Type B pancreatic cell (in vitro differentiated cells): ENCODE measurements at regions not wholly inside any gene's neighbourhood (a gene's known extent, or its start where the extent isn't known, plus 50 kb on each side); places are given as distances from the start of the nearest gene placed in this dataset.

ENCODE experiments used
- DNase-seq: peaks from one replicate; pipeline ENCODE4 v3.0.0; 2021; ENCODE audit warnings: mixed read lengths; ENCODE audit not compliant: unreplicated experiment; ENCODE audit errors: extremely low spot score
- H3K27ac Mint-ChIP-seq: 2 replicates; pipeline ENCODE4 v1.8.0; 2021; ENCODE audit warnings: mild to moderate bottlenecking, mixed read lengths
- H3K27me3 Mint-ChIP-seq: 2 replicates; pipeline ENCODE4 v1.8.0; 2021; ENCODE audit warnings: mixed read lengths
- H3K36me3 Mint-ChIP-seq: 2 replicates; pipeline ENCODE4 v1.8.0; 2021; ENCODE audit warnings: mixed read lengths
- H3K4me1 Mint-ChIP-seq: one replicate; pipeline ENCODE4 v1.8.0; 2021; ENCODE audit warnings: mixed read lengths; ENCODE audit not compliant: unreplicated experiment
- H3K4me3 Mint-ChIP-seq: 2 replicates; pipeline ENCODE4 v1.8.0; 2021; ENCODE audit warnings: mild to moderate bottlenecking, mixed read lengths
- H3K9me3 Mint-ChIP-seq: 2 replicates; pipeline ENCODE4 v1.8.0; 2021; ENCODE audit warnings: mixed read lengths
- CTCF ChIP-seq: fragments of 200-600 bp; sonication (generic); conservative IDR thresholded peaks from 2 replicates; pipeline ENCODE4 v1.5.0; 2021; ENCODE audit warnings: antibody characterized with exemption, mild to moderate bottlenecking

DNA sequence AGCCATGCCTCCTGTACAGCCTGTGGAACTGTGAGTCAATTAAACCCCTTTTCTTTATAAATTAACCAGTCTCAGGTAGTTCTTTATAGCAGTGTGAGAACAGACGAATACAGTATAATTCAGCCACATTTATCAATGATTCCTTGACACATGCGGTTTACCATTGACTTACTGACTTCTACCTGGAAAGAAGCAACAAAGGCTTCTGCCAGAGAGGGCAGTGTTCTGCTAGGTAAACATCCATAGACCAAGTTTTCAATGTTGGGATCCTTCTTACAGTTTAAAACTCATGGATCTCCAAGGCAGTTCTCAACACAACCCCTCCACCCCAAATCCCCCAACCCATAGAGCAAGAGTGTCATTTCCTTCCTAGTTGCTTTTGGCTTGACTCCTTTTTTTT lies 150.6 kb downstream of the ZNF648 start:
- H3K27me3 Mint-ChIP-seq, result peaks cover 19% of the 10 kb centered on the region
- H3K27ac Mint-ChIP-seq, result no peak overlapping the region
- no peaks in the 10 kb centered on the region for H3K36me3 Mint-ChIP-seq
- TF ChIP-seq CTCF, result peak; percentile 46
- H3K4me1 Mint-ChIP-seq, result no peaks in the 10 kb centered on the region
- no peak overlapping the region for H3K4me3 Mint-ChIP-seq
- no peak for DNase-seq
- H3K9me3 Mint-ChIP-seq, result no peaks in the 10 kb centered on the region

GRCh38 chr1:181909010-181909409 lies 152.5 kb downstream of the ZNF648 start:
- no peak overlapping the region for H3K27ac Mint-ChIP-seq
- no peaks in the 10 kb centered on the region for H3K36me3 Mint-ChIP-seq
- H3K4me1 Mint-ChIP-seq, result no peaks in the 10 kb centered on the region
- H3K9me3 Mint-ChIP-seq, result no peaks in the 10 kb centered on the region
- H3K4me3 Mint-ChIP-seq, result no peak overlapping the region
- peaks cover 22% of the 10 kb centered on the region for H3K27me3 Mint-ChIP-seq
- TF ChIP-seq CTCF, result no peak
- DNase-seq, result no peak

DNA sequence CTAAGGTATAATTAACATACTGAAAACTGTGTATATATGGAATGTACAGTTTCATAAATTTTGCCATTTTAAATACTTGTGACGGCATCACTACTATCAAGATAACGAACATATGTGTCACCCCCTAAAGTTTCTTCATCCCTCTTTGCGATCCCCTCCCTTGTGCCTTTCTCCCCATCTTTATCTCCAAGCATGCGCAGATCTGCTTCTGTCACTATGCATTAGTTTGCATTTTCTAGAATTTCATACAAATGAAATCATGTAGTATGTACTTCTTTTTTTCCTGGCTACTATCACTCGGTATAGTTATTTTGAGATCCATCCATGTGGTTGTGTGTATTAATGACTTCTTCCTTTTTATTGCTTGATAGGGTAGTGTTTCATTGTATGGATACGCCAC lies 154.9 kb downstream of the ZNF648 start:
- no peak overlapping the region for H3K4me3 Mint-ChIP-seq

DNA sequence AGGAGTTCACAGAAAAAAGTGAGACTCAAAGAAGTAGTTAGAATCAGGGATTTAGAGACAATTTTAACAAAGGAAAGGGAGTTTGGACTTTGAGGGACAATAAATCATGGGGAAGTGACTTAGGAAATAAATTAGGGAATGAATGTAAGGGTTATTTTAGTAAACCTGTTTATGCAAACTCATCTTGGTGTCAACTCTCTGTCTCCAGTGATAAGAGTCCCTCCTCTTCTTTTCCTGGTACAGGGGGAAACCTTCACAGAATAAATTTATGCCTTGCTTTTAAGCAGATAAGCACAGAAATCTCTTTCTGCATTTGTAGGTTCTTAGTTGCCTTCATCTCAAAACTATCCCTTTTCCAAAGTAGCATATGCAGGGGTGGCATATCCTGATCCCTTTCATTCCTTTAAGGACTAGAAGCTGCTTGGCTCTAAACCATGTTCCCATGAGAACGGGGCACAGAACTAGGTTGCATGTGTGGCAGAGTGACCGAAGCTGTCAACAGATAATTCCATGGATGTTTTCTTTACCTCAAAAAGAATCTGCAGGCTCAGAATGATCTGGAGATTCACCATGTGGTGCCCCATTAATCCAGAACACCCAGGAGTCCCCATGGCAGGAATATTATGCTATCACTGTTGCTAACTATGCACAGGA lies 155.4 kb downstream of the ZNF648 start:
- H3K9me3 Mint-ChIP-seq, result no peaks in the 10 kb centered on the region
- H3K36me3 Mint-ChIP-seq, result no peaks in the 10 kb centered on the region
- TF ChIP-seq CTCF, result no peak
- peaks cover 25% of the 10 kb centered on the region for H3K27me3 Mint-ChIP-seq
- no peak overlapping the region for H3K4me3 Mint-ChIP-seq
- no peak overlapping the region for H3K27ac Mint-ChIP-seq
- H3K4me1 Mint-ChIP-seq, result no peaks in the 10 kb centered on the region
- no peak for DNase-seq

More for the DNA sequence above, 154.9 kb downstream of the ZNF648 start:
- peaks cover 29% of the 10 kb centered on the region for H3K27me3 Mint-ChIP-seq
- no peak overlapping the region for H3K27ac Mint-ChIP-seq
- H3K9me3 Mint-ChIP-seq, result no peaks in the 10 kb centered on the region
- TF ChIP-seq CTCF, result no peak
- no peak for DNase-seq
- no peaks in the 10 kb centered on the region for H3K36me3 Mint-ChIP-seq
- H3K4me1 Mint-ChIP-seq, result no peaks in the 10 kb centered on the region

DNA sequence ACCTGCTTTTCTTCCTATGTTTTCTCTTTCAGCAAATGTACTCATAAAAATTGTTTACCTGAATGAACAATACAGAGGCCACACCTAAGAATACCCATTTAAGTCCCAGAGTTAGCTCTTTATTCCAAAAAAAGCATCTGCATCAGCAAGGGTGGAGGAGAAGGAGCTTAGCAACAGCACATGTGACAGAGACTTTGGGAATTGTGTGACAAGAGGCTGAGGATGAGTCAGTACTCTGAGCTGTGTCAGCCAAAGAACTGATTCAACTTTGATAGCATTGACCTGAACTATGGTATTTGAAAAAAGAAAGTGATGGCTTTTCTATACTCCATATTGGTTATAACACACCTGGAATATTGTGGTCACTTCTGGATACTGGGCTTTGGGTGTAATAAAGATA lies 162.7 kb downstream of the ZNF648 start:
- TF ChIP-seq CTCF, result no peak
- H3K27me3 Mint-ChIP-seq, result peaks cover 12% of the 10 kb centered on the region
- H3K4me1 Mint-ChIP-seq, result no peaks in the 10 kb centered on the region
- no peak overlapping the region for H3K4me3 Mint-ChIP-seq
- no peaks in the 10 kb centered on the region for H3K36me3 Mint-ChIP-seq
- DNase-seq, result no peak
- no peak overlapping the region for H3K27ac Mint-ChIP-seq
- no peaks in the 10 kb centered on the region for H3K9me3 Mint-ChIP-seq

GRCh38 chr1:181896824-181897223 lies 164.7 kb downstream of the ZNF648 start:
- peaks cover 14% of the 10 kb centered on the region for H3K27me3 Mint-ChIP-seq
- H3K4me1 Mint-ChIP-seq, result no peaks in the 10 kb centered on the region
- DNase-seq, result no peak
- no peak overlapping the region for H3K4me3 Mint-ChIP-seq
- no peaks in the 10 kb centered on the region for H3K36me3 Mint-ChIP-seq
- no peak overlapping the region for H3K27ac Mint-ChIP-seq
- H3K9me3 Mint-ChIP-seq, result no peaks in the 10 kb centered on the region
- TF ChIP-seq CTCF, result no peak
